CD1c-positive myeloid dendritic cell (primary cell): ENCODE measurements at regions not wholly inside any gene's neighbourhood (a gene's known extent, or its start where the extent isn't known, plus 50 kb on each side); places are given as distances from the start of the nearest gene placed in this dataset.
"Not testable (repeated sequence)": the region's sequence is repeated elsewhere in the genome, so short reads cannot be mapped to it uniquely, and the experiment has no call there.

Experiments
- DNase-seq: peaks from one replicate; pipeline ENCODE4 v3.0.0-alpha.2; 2016; ENCODE audit errors: extremely low spot score

- DNase-seq: no peak
Observed at GRCh38 chr6:74953708-74954107, 252.1 kb downstream of the COL12A1 start.

- no peak for DNase-seq
Observed at GRCh38 chr6:74946961-74947360, 258.9 kb downstream of the COL12A1 start.

- DNase-seq: no peak
Observed at GRCh38 chr6:74942130-74942529, 263.7 kb downstream of the COL12A1 start.

- no peak for DNase-seq
Observed at GRCh38 chr6:74941424-74941823, 264.4 kb downstream of the COL12A1 start.

- no peak for DNase-seq
Observed at GRCh38 chr6:74939721-74940620, 265.9 kb downstream of the COL12A1 start.

GRCh38 chr6:74939151-74939708 is 266.6 kb downstream of the COL12A1 start:
- DNase-seq: no peak

- no peak for DNase-seq
Observed at GRCh38 chr6:74937936-74938335, 267.9 kb downstream of the COL12A1 start.

- no peak for DNase-seq
Observed at GRCh38 chr6:74936886-74937285, 269.0 kb downstream of the COL12A1 start.

- DNase-seq: no peak
Observed at GRCh38 chr6:74932232-74932888, 273.5 kb downstream of the COL12A1 start.

GRCh38 chr6:74931558-74931957 is 274.3 kb downstream of the COL12A1 start:
- no peak for DNase-seq

GRCh38 chr6:74928203-74928602 is 277.6 kb downstream of the COL12A1 start:
- no peak for DNase-seq

- DNase-seq: no peak
Observed at GRCh38 chr6:74927299-74927698, 278.6 kb downstream of the COL12A1 start.

- peak; percentile 31 for DNase-seq
Observed at GRCh38 chr6:74925683-74926082, 280.2 kb downstream of the COL12A1 start.

GRCh38 chr6:74914888-74915287 is 291.0 kb downstream of the COL12A1 start:
- DNase-seq: no peak

GRCh38 chr6:74912234-74912633 is 293.6 kb downstream of the COL12A1 start:
- DNase-seq: no peak

GRCh38 chr6:74902846-74903245 is 303.0 kb downstream of the COL12A1 start:
- DNase-seq: no peak

- no peak for DNase-seq
Observed at GRCh38 chr6:74902089-74902488, 303.8 kb downstream of the COL12A1 start.

- DNase-seq: no peak
Observed at GRCh38 chr6:74901576-74901975, 304.3 kb downstream of the COL12A1 start.

GRCh38 chr6:74899416-74899815 is 306.4 kb downstream of the COL12A1 start:
- no peak for DNase-seq

- DNase-seq: no peak
Observed at GRCh38 chr6:74892091-74892490, 313.8 kb downstream of the COL12A1 start.

GRCh38 chr6:74891349-74891831 is 314.5 kb downstream of the COL12A1 start:
- DNase-seq: no peak

- no peak for DNase-seq
Observed at GRCh38 chr6:74889635-74890034, 316.2 kb downstream of the COL12A1 start.

GRCh38 chr6:74888741-74889140 is 317.1 kb downstream of the COL12A1 start:
- not testable (repeated sequence) for DNase-seq
